Panc1 (cell line): ENCODE measurements at regions not wholly inside any gene's neighbourhood (a gene's known extent, or its start where the extent isn't known, plus 50 kb on each side); places are given as distances from the start of the nearest gene placed in this dataset.

Experiments used
- POLR2AphosphoS5 ChIP-seq: IDR thresholded peaks from 2 replicates; pipeline ENCODE4 v1.6.1; 2012; ENCODE audit warnings: mild to moderate bottlenecking, low read depth, low read length, moderate library complexity
- SIN3A ChIP-seq: IDR thresholded peaks from 2 replicates; pipeline ENCODE4 v1.6.1; 2012; ENCODE audit warnings: low read depth, mild to moderate bottlenecking, low read length, moderate library complexity, borderline replicate concordance; ENCODE audit not compliant: insufficient read depth
- TF ChIP-seq, protein P1 (sequence below): fragments of 450-650 bp; IDR thresholded peaks from 2 replicates; pipeline ENCODE4 v1.5.1; 2017; ENCODE audit warnings: mild to moderate bottlenecking
- TF ChIP-seq, protein P2 (sequence below), 2 experiments: IDR thresholded peaks; 2 replicates each; pipeline ENCODE4 v1.6.1; 2011 to 2012; ENCODE audit warnings: low read depth in 2 of 2, control low read depth in 1 of 2, low read length in 1 of 2, mild to moderate bottlenecking in 1 of 2, moderate library complexity in 1 of 2; ENCODE audit not compliant: insufficient read depth in 1 of 2

DNA sequence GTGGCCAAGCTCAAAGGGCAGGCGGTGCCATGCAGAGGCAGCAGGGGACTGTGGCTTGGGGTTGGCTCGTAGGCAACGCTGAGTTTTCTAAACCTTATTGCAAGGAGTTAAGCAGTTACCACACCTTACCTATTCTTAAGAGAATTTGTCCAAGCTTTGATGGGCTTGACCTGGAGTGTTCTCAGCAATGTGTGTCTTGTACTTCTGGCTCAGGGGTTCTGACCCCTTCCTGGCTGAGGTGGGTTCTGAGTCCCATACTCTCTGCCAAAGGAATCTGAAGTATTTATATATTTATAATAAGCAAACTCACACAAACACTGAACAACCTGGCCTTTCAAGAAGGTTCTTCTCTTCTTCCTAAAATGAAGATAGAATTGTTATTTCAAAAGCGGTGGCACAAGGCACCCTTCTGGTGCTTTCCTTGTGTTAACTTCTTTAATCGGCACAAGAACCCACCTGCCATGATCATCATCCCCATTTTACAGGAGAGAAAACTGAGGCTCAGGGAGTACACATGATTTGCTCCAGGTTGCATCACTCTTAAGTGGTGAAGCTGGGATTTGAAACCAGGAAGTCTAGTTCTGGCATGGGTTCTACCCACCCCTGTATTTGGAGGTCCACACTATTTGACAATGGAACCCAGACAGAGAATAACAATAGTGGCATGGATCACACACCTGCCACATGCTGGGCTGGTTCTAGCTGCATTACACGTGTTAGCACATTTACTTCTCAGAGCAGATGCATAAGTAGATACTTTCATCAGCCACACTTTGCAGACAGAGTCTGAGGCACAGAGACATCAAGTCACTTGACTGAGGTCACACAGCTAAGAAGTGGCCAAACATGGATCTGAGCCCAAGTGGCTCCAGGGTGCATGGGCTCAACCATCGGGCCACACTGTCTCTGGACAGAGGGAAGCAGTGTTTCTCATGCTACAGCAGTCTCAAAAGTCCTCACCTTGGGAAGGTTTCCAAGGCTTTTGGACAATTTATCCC lies 224.0 kb downstream of the AACS start:
- TF ChIP-seq, protein P1, sequence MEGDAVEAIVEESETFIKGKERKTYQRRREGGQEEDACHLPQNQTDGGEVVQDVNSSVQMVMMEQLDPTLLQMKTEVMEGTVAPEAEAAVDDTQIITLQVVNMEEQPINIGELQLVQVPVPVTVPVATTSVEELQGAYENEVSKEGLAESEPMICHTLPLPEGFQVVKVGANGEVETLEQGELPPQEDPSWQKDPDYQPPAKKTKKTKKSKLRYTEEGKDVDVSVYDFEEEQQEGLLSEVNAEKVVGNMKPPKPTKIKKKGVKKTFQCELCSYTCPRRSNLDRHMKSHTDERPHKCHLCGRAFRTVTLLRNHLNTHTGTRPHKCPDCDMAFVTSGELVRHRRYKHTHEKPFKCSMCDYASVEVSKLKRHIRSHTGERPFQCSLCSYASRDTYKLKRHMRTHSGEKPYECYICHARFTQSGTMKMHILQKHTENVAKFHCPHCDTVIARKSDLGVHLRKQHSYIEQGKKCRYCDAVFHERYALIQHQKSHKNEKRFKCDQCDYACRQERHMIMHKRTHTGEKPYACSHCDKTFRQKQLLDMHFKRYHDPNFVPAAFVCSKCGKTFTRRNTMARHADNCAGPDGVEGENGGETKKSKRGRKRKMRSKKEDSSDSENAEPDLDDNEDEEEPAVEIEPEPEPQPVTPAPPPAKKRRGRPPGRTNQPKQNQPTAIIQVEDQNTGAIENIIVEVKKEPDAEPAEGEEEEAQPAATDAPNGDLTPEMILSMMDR: no peak
- TF ChIP-seq, protein P2, sequence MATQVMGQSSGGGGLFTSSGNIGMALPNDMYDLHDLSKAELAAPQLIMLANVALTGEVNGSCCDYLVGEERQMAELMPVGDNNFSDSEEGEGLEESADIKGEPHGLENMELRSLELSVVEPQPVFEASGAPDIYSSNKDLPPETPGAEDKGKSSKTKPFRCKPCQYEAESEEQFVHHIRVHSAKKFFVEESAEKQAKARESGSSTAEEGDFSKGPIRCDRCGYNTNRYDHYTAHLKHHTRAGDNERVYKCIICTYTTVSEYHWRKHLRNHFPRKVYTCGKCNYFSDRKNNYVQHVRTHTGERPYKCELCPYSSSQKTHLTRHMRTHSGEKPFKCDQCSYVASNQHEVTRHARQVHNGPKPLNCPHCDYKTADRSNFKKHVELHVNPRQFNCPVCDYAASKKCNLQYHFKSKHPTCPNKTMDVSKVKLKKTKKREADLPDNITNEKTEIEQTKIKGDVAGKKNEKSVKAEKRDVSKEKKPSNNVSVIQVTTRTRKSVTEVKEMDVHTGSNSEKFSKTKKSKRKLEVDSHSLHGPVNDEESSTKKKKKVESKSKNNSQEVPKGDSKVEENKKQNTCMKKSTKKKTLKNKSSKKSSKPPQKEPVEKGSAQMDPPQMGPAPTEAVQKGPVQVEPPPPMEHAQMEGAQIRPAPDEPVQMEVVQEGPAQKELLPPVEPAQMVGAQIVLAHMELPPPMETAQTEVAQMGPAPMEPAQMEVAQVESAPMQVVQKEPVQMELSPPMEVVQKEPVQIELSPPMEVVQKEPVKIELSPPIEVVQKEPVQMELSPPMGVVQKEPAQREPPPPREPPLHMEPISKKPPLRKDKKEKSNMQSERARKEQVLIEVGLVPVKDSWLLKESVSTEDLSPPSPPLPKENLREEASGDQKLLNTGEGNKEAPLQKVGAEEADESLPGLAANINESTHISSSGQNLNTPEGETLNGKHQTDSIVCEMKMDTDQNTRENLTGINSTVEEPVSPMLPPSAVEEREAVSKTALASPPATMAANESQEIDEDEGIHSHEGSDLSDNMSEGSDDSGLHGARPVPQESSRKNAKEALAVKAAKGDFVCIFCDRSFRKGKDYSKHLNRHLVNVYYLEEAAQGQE (IDR thresholded peaks at IDR 0.05; ENCODE audit: insufficient read depth in 1 of 2, low read depth in 2 of 2, low read length in 1 of 2): no peak
- no peak for TF ChIP-seq SIN3A
- TF ChIP-seq POLR2AphosphoS5: no peak
